Heart left ventricle (tissue), 16 donors: ENCODE measurements at regions not wholly inside any gene's neighbourhood (a gene's known extent, or its start where the extent isn't known, plus 50 kb on each side); places are given as distances from the start of the nearest gene placed in this dataset.
"Not testable (repeated sequence)": the region's sequence is repeated elsewhere in the genome, so short reads cannot be mapped to it uniquely, and the experiment has no call there.

Experiments
- ATAC-seq, 4 donors: fragments of 200-7000 bp; cut with Tn5 transposase; one replicate each; pipeline ENCODE4 v1.9.1; 2020 to 2022; ENCODE audit warnings: moderate library complexity in 4 of 4, mild to moderate bottlenecking in 3 of 4, moderate number of reproducible peaks in 1 of 4
- DNase-seq, 5 donors: peaks; one replicate each; pipeline ENCODE4 v3.0.0-alpha.2; 2020
- H3K27ac ChIP-seq, 12 donors: fragments of 200-600 bp; sonication (generic) in 4 of 12; one replicate each; pipeline versions ENCODE4 v1.5.0 to v1.8.0; 2016 to 2022; ENCODE audit warnings: mild to moderate bottlenecking in 2 of 12
- H3K27me3 ChIP-seq, 9 donors: fragments of 200-600 bp; sonication (generic) in 2 of 9; one replicate each; pipeline versions ENCODE4 v1.5.1 to v1.8.0; 2016 to 2022; ENCODE audit warnings: mild to moderate bottlenecking in 3 of 9
- H3K36me3 ChIP-seq, 9 donors: fragments of 200-600 bp; sonication (generic) in 2 of 9; one replicate each; pipeline versions ENCODE4 v1.5.0 to v1.8.0; 2018 to 2022; ENCODE audit warnings: mild to moderate bottlenecking in 2 of 9
- H3K4me1 ChIP-seq, 12 donors: fragments of 200-600 bp; sonication (generic) in 4 of 12; one replicate each; pipeline versions ENCODE4 v1.5.0 to v1.8.0; 2016 to 2022; ENCODE audit warnings: mild to moderate bottlenecking in 3 of 12
- H3K4me3 ChIP-seq, 12 donors: fragments of 200-600 bp; sonication (generic) in 4 of 12; one replicate each; pipeline versions ENCODE4 v1.5.0 to v1.8.0; 2017 to 2022; ENCODE audit warnings: mild to moderate bottlenecking in 9 of 12, moderate library complexity in 4 of 12
- H3K9me3 ChIP-seq, 12 donors: fragments of 200-600 bp; sonication (generic) in 4 of 12; one replicate each; pipeline versions ENCODE4 v1.5.0 to v1.8.0; 2016 to 2022; ENCODE audit warnings: mild to moderate bottlenecking in 1 of 12
- CTCF ChIP-seq, 12 donors: fragments of 200-600 bp; sonication (generic) in 4 of 12; IDR thresholded peaks; one replicate each; pipeline versions ENCODE4 v1.5.0 to v1.8.0; 2018 to 2022; ENCODE audit warnings: antibody characterized with exemption in 12 of 12, mild to moderate bottlenecking in 5 of 12
- POLR2A ChIP-seq, 2 donors: fragments of 450-650 bp; IDR thresholded peaks; one replicate each; pipeline ENCODE4 v1.6.1; 2017; ENCODE audit warnings: antibody characterized with exemption in 2 of 2, mild to moderate bottlenecking in 2 of 2, moderate library complexity in 2 of 2
- WGBS, 4 donors: extraction: QIAGEN DNeasy Blood & Tissue Kit in 2 of 4; methylation state at CpG; one replicate each; pipeline versions ENCODE4 v1.1.5 to v1.1.7; 2013 to 2018; 5-methylcytosine and 5-hydroxymethylcytosine counted together
- intact Hi-C, 10 donors: fragments of 100-400 bp; cut with DNase I; formaldehyde crosslinking; loops; one replicate each; pipeline versions ENCODE4 v1.11.1 to v1.14.2; 2022
- donor health status: ischemic (EF 13 %, LVEDD 7.1; RV severe dilation, severe dysfunction).
- donor health status: healthy with polysubstance abuse.
- donor health status: DM: no; HTN: yes; CAD: no.
- donor health status: DM: no; HTN: no; CAD: no.
- donor health status: ischemic (EF 25% LVEDD 6.9; RV normal size, moderate dysfunction).
- donor health status: ischemic (EF 25% LVEDD 5.7; RV mildly dilated, moderate dysfunction).
- donor health status: healthy.
- donor health status: DM: yes; HTN: yes; CAD: no.
- donor health status: ischemic (EF 35%, LVEDD 5.7; RV mildly dilated, moderate dysfunction).
- donor health status: nonischemic (EF 11% LVEDD 7.7; RV severe dilation, severe dysfunction).
- donor health status: DM: yes; HTN: yes; CAD: no.
- donor health status: PGD.
- donor health status: ischemic (EF 29% LVEDD 5.4; RV normal size, mild dysfunction).
- donor health status: nonischemic (EF 23%, LVEDD 6.1; RV moderate dilation, normal function).

GRCh38 chr2:224173933-224174332 is 134.8 kb upstream of the SERPINE2 start:
- intact Hi-C loops, result no loop called here
- H3K4me3 ChIP-seq, result no peak overlapping the region
- H3K36me3 ChIP-seq, result no peaks in the 10 kb centered on the region
- no peak for DNase-seq
- no peak for TF ChIP-seq POLR2A (IDR thresholded peaks at IDR 0.05)
- no peak for TF ChIP-seq CTCF (IDR thresholded peaks at IDR 0.05)
- no peaks in the 10 kb centered on the region for H3K27me3 ChIP-seq
- H3K4me1 ChIP-seq, result no peaks in the 10 kb centered on the region
- H3K27ac ChIP-seq, result no peak overlapping the region
- WGBS, 4 donors, result 56 to 62% (median 58%) methylated on average over 3 of the region's 3 CpGs
- no peak for ATAC-seq
- no peaks in the 10 kb centered on the region for H3K9me3 ChIP-seq

GRCh38 chr2:224173210-224173609 is 134.1 kb upstream of the SERPINE2 start:
- no peak overlapping the region for H3K4me3 ChIP-seq
- H3K36me3 ChIP-seq, result no peaks in the 10 kb centered on the region
- no peak for DNase-seq
- H3K9me3 ChIP-seq, result no peaks in the 10 kb centered on the region
- no peak for ATAC-seq
- no peaks in the 10 kb centered on the region for H3K4me1 ChIP-seq
- no peak overlapping the region for H3K27ac ChIP-seq
- intact Hi-C loops, result no loop called here
- no peaks in the 10 kb centered on the region for H3K27me3 ChIP-seq
- TF ChIP-seq CTCF (IDR thresholded peaks at IDR 0.05) (no peak), POLR2A (IDR thresholded peaks at IDR 0.05) (no peak)

GRCh38 chr2:224171226-224171625 is 132.1 kb upstream of the SERPINE2 start:
- no peak overlapping the region for H3K4me3 ChIP-seq
- H3K27ac ChIP-seq, result no peak overlapping the region
- 76 to 93% (median 84%) methylated on average over 3 of the region's 3 CpGs for WGBS, 4 donors
- H3K36me3 ChIP-seq, result no peaks in the 10 kb centered on the region
- no peaks in the 10 kb centered on the region for H3K9me3 ChIP-seq
- intact Hi-C loops, result no loop called here
- no peaks in the 10 kb centered on the region for H3K27me3 ChIP-seq
- ATAC-seq (no peak), DNase-seq (no peak)
- no peaks in the 10 kb centered on the region for H3K4me1 ChIP-seq
- TF ChIP-seq CTCF (IDR thresholded peaks at IDR 0.05), result no peak
- no peak for TF ChIP-seq POLR2A (IDR thresholded peaks at IDR 0.05)

- ATAC-seq (no peak), DNase-seq (no peak)
- H3K4me1 ChIP-seq, result peaks cover 0 to 9% (median 0%) of the 10 kb centered on the region in 12 donors
- intact Hi-C loops, result no loop called here
- H3K36me3 ChIP-seq, result no peaks in the 10 kb centered on the region
- 84 to 93% (median 90%) methylated on average over 8 of the region's 8 CpGs for WGBS, 4 donors
- H3K27me3 ChIP-seq, result no peaks in the 10 kb centered on the region
- H3K27ac ChIP-seq, result no peak overlapping the region
- H3K9me3 ChIP-seq, result no peaks in the 10 kb centered on the region
- TF ChIP-seq CTCF (IDR thresholded peaks at IDR 0.05) (no peak), POLR2A (IDR thresholded peaks at IDR 0.05) (no peak)
- H3K4me3 ChIP-seq, result no peak overlapping the region
These were observed 130.8 kb upstream of the SERPINE2 start for GRCh38 chr2:224169847-224170246.

GRCh38 chr2:224167781-224168180 is 128.7 kb upstream of the SERPINE2 start:
- ATAC-seq, DNase-seq, H3K36me3 ChIP-seq, H3K27ac ChIP-seq, H3K9me3 ChIP-seq, intact Hi-C loops, H3K4me3 ChIP-seq, H3K27me3 ChIP-seq: not testable (repeated sequence)
- peaks cover 0 to 11% (median 0%) of the 10 kb centered on the region in 12 donors for H3K4me1 ChIP-seq
